ENCODE measurements at regions not wholly inside any gene's neighbourhood (a gene's known extent, or its start where the extent isn't known, plus 50 kb on each side); places are given as distances from the start of the nearest gene placed in this dataset.
"Not testable (repeated sequence)": the region's sequence is repeated elsewhere in the genome, so short reads cannot be mapped to it uniquely, and the experiment has no call there.

DNA sequence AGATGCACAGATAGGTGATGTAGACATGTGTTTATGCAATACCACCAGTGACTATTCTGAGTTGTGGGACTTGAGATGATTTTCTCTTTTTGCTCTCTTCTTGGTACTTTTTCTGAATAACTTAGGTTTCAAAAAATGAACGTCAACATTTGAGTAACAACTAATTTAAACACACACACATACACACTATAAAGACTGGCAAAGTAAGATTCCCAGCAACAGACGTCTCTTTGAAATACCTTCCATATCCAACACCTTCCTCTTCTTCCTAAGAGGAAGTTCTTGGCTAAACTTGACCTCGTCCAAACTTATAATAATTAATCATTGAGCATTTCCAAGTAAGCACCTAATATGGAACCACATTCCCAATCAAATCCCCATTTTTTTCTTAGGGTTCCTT, 81.6 kb upstream of the RGPD4 start:
- Histone ChIP-seq H3K4me1 (ENCODE audit: insufficient read depth, low read length) (no peaks in the 10 kb centered on the region), H3K79me2 (ENCODE audit: insufficient read depth, low read length) (no peaks in the 10 kb centered on the region), H2BK120ac (ENCODE audit: low read depth, low read length, poor library complexity, severe bottlenecking) (no peak overlapping the region), H3K79me1 (ENCODE audit: insufficient read depth, low read depth, low read length, poor library complexity, severe bottlenecking) (no peaks in the 10 kb centered on the region), H2AK5ac (ENCODE audit: insufficient read length, low read length) (no peak overlapping the region), H3K27ac (ENCODE audit: insufficient read length, low read depth, low read length) (no peak overlapping the region), H2BK5ac (ENCODE audit: insufficient read length, low read length) (no peak overlapping the region), H3K18ac (ENCODE audit: insufficient read length, low read depth, low read length) (no peak overlapping the region), H3K9me3 (ENCODE audit: control insufficient read depth, low read depth, low read length) (no peaks in the 10 kb centered on the region), H2AFZ (ENCODE audit: low read length) (no peak overlapping the region), H4K8ac (replicated peaks; ENCODE audit: insufficient read length, low read depth, low read length) (no peak overlapping the region), H3T11ph (ENCODE audit: low read length) (no peak overlapping the region), H3K9ac (ENCODE audit: extremely low read depth, insufficient read length, low read length) (no peak overlapping the region), H4K91ac (ENCODE audit: insufficient read length, low read depth, low read length) (no peak overlapping the region), H4K20me1 (ENCODE audit: control insufficient read depth, insufficient read depth, insufficient read length) (no peaks in the 10 kb centered on the region), H3K14ac (ENCODE audit: insufficient read depth, low read length) (no peak overlapping the region), H2BK15ac (ENCODE audit: low read depth, low read length) (no peak overlapping the region), H3K4ac (ENCODE audit: low read depth, low read length) (no peak overlapping the region), H3K27me3 (ENCODE audit: insufficient read depth, low read length) (no peaks in the 10 kb centered on the region), H3K4me2 (ENCODE audit: insufficient read depth, insufficient read length, low read length) (no peak overlapping the region), H3K23me2 (ENCODE audit: insufficient read length, low read depth, low read length, poor library complexity, severe bottlenecking) (no peaks in the 10 kb centered on the region), H3K23ac (ENCODE audit: insufficient read length, low read depth, low read length) (no peak overlapping the region), H2BK12ac (ENCODE audit: insufficient read length, low read depth, low read length) (no peak overlapping the region), H3K56ac (ENCODE audit: insufficient read length, low read depth, low read length) (no peak overlapping the region), H2BK20ac (ENCODE audit: low read depth, low read length, poor library complexity, severe bottlenecking) (no peak overlapping the region), H4K5ac (ENCODE audit: insufficient read length, low read depth, low read length) (no peak overlapping the region)
- no peaks in the 10 kb centered on the region; the same call in 1 of the 2 replicates for H3K27me3 Mint-ChIP-seq (ENCODE audit: low read depth)
- DNase-seq, result no peak
- no peaks in the 10 kb centered on the region for H3K36me3 Mint-ChIP-seq (ENCODE audit: insufficient read depth in 1 of 3, low read depth in 3 of 3)
- H3K9me3 Mint-ChIP-seq, result peaks cover 0 to 2% of the 10 kb centered on the region in 2 experiments; a peak in 1 of 5 replicates
- no peak overlapping the region for H3K4me3 Mint-ChIP-seq
- no peaks in the 10 kb centered on the region; a peak in 2 of 4 replicates for H3K4me1 Mint-ChIP-seq
- WGBS (ENCODE audit: extremely low coverage, insufficient read length, low lambda C conversion rate), result no CpG with 5 or more reads among the region's 3 CpGs
- TF ChIP-seq, protein P1, sequence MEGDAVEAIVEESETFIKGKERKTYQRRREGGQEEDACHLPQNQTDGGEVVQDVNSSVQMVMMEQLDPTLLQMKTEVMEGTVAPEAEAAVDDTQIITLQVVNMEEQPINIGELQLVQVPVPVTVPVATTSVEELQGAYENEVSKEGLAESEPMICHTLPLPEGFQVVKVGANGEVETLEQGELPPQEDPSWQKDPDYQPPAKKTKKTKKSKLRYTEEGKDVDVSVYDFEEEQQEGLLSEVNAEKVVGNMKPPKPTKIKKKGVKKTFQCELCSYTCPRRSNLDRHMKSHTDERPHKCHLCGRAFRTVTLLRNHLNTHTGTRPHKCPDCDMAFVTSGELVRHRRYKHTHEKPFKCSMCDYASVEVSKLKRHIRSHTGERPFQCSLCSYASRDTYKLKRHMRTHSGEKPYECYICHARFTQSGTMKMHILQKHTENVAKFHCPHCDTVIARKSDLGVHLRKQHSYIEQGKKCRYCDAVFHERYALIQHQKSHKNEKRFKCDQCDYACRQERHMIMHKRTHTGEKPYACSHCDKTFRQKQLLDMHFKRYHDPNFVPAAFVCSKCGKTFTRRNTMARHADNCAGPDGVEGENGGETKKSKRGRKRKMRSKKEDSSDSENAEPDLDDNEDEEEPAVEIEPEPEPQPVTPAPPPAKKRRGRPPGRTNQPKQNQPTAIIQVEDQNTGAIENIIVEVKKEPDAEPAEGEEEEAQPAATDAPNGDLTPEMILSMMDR (conservative IDR thresholded peaks at IDR 0.05), result no peak
- no peak overlapping the region for H3K27ac Mint-ChIP-seq

DNA sequence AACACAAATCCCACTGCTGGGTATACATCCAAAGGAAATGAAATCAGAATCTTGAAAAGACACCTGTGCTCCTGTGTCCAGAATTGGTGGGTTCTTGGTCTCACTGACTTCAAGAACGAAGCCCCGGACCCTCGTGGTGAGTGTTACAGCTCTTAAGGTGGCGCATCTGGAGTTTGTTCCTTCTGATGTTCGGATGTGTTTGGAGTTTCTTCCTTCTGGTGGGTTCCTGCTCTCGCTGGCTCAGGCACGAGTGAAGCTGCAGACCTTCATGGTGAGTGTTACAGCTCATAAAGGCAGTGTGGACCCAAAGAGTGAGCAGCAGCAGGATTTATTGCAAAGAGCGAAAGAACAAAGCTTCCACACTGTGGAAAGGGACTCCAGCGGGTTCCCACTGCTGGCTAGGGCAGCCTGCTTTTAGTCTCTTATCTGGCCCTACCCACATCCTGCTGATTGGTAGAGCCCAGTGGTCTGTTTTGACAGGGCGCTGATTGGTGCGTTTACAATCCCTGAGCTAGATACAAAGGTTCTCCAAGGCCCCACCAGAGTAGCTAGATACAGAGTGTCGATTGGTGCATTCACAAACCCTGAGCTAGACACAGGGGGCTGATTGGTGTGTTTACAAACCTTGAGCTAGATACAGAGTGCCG, 80.0 kb upstream of the RGPD4 start:
- not testable (repeated sequence) for H2BK5ac ChIP-seq (ENCODE audit: insufficient read length, low read length); H3K36me3 Mint-ChIP-seq (ENCODE audit: insufficient read depth in 1 of 3, low read depth in 3 of 3); H2BK120ac ChIP-seq (ENCODE audit: low read depth, low read length, poor library complexity, severe bottlenecking); H3K79me1 ChIP-seq (ENCODE audit: insufficient read depth, low read depth, low read length, poor library complexity, severe bottlenecking); H3T11ph ChIP-seq (ENCODE audit: low read length); H3K23ac ChIP-seq (ENCODE audit: insufficient read length, low read depth, low read length); H3K9ac ChIP-seq (ENCODE audit: extremely low read depth, insufficient read length, low read length); H2BK20ac ChIP-seq (ENCODE audit: low read depth, low read length, poor library complexity, severe bottlenecking); H4K5ac ChIP-seq (ENCODE audit: insufficient read length, low read depth, low read length); H3K4me2 ChIP-seq (ENCODE audit: insufficient read depth, insufficient read length, low read length); H3K27ac Mint-ChIP-seq; H4K91ac ChIP-seq (ENCODE audit: insufficient read length, low read depth, low read length); H3K9me3 ChIP-seq (ENCODE audit: control insufficient read depth, low read depth, low read length); H3K27ac ChIP-seq (ENCODE audit: insufficient read length, low read depth, low read length); DNase-seq; H3K23me2 ChIP-seq (ENCODE audit: insufficient read length, low read depth, low read length, poor library complexity, severe bottlenecking); H3K4me1 ChIP-seq (ENCODE audit: insufficient read depth, low read length); H3K4me1 Mint-ChIP-seq; H3K27me3 ChIP-seq (ENCODE audit: insufficient read depth, low read length); H2BK12ac ChIP-seq (ENCODE audit: insufficient read length, low read depth, low read length); H3K4me3 Mint-ChIP-seq; H3K27me3 Mint-ChIP-seq (ENCODE audit: low read depth); H4K8ac ChIP-seq (replicated peaks; ENCODE audit: insufficient read length, low read depth, low read length); H3K56ac ChIP-seq (ENCODE audit: insufficient read length, low read depth, low read length); H2AK5ac ChIP-seq (ENCODE audit: insufficient read length, low read length); H3K14ac ChIP-seq (ENCODE audit: insufficient read depth, low read length); H2AFZ ChIP-seq (ENCODE audit: low read length); H3K79me2 ChIP-seq (ENCODE audit: insufficient read depth, low read length); H2BK15ac ChIP-seq (ENCODE audit: low read depth, low read length); H3K18ac ChIP-seq (ENCODE audit: insufficient read length, low read depth, low read length); H3K4ac ChIP-seq (ENCODE audit: low read depth, low read length); H4K20me1 ChIP-seq (ENCODE audit: control insufficient read depth, insufficient read depth, insufficient read length); H3K9me3 Mint-ChIP-seq
- WGBS (ENCODE audit: extremely low coverage, insufficient read length, low lambda C conversion rate), result no CpG with 5 or more reads among the region's 13 CpGs

Measured in H9 (cell line).